ENCODE measurements at regions not wholly inside any gene's neighbourhood (a gene's known extent, or its start where the extent isn't known, plus 50 kb on each side); places are given as distances from the start of the nearest gene placed in this dataset.

- Histone ChIP-seq H3K4me1 (no peaks in the 10 kb centered on the region), H3K36me3 (no peaks in the 10 kb centered on the region), H3K9me3 (no peaks in the 10 kb centered on the region), H3K4me3 (no peak overlapping the region), H3K27ac (no peak overlapping the region), H3K27me3 (no peaks in the 10 kb centered on the region)
- no peak for DNase-seq (ENCODE audit: low spot score)
- TF ChIP-seq CTCF (IDR thresholded peaks at IDR 0.05), result no peak
Observed at GRCh38 chr13:108137176-108137575, 78.2 kb downstream of the LIG4 start.

GRCh38 chr13:108127406-108127805, 87.9 kb downstream of the LIG4 start:
- no peak for TF ChIP-seq CTCF (IDR thresholded peaks at IDR 0.05)
- DNase-seq (ENCODE audit: low spot score), result no peak

GRCh38 chr13:108126056-108126455, 89.3 kb downstream of the LIG4 start:
- TF ChIP-seq CTCF (IDR thresholded peaks at IDR 0.05), result no peak
- Histone ChIP-seq H3K4me1 (no peaks in the 10 kb centered on the region), H3K36me3 (no peaks in the 10 kb centered on the region), H3K27me3 (no peaks in the 10 kb centered on the region), H3K27ac (no peak overlapping the region), H3K4me3 (no peak overlapping the region), H3K9me3 (no peaks in the 10 kb centered on the region)
- no peak for DNase-seq (ENCODE audit: low spot score)

More at GRCh38 chr13:108127406-108127805, 87.9 kb downstream of the LIG4 start:
- H3K9me3 ChIP-seq, result no peaks in the 10 kb centered on the region
- no peaks in the 10 kb centered on the region for H3K36me3 ChIP-seq
- no peak overlapping the region for H3K27ac ChIP-seq
- no peaks in the 10 kb centered on the region for H3K27me3 ChIP-seq
- H3K4me3 ChIP-seq, result no peak overlapping the region
- H3K4me1 ChIP-seq, result no peaks in the 10 kb centered on the region

- Histone ChIP-seq H3K9me3 (no peaks in the 10 kb centered on the region), H3K36me3 (no peaks in the 10 kb centered on the region), H3K27ac (no peak overlapping the region), H3K4me1 (no peaks in the 10 kb centered on the region), H3K27me3 (no peaks in the 10 kb centered on the region), H3K4me3 (no peak overlapping the region)
- no peak for DNase-seq (ENCODE audit: low spot score)
- TF ChIP-seq CTCF (IDR thresholded peaks at IDR 0.05), result no peak
Observed at GRCh38 chr13:108121406-108121805, 93.9 kb downstream of the LIG4 start.

GRCh38 chr13:108120856-108121255, 94.5 kb downstream of the LIG4 start:
- DNase-seq (ENCODE audit: low spot score), result no peak
- no peaks in the 10 kb centered on the region for H3K9me3 ChIP-seq
- no peaks in the 10 kb centered on the region for H3K4me1 ChIP-seq
- TF ChIP-seq CTCF (IDR thresholded peaks at IDR 0.05), result no peak
- no peak overlapping the region for H3K4me3 ChIP-seq
- no peaks in the 10 kb centered on the region for H3K27me3 ChIP-seq
- H3K27ac ChIP-seq, result no peak overlapping the region
- no peaks in the 10 kb centered on the region for H3K36me3 ChIP-seq

GRCh38 chr13:108120302-108120701, 95.0 kb downstream of the LIG4 start:
- H3K27me3 ChIP-seq, result no peaks in the 10 kb centered on the region
- no peak for TF ChIP-seq CTCF (IDR thresholded peaks at IDR 0.05)
- no peak overlapping the region for H3K27ac ChIP-seq
- no peak for DNase-seq (ENCODE audit: low spot score)
- no peaks in the 10 kb centered on the region for H3K9me3 ChIP-seq
- H3K4me3 ChIP-seq, result no peak overlapping the region
- no peaks in the 10 kb centered on the region for H3K4me1 ChIP-seq
- H3K36me3 ChIP-seq, result no peaks in the 10 kb centered on the region
